ENCODE measurements at regions not wholly inside any gene's neighbourhood (a gene's known extent, or its start where the extent isn't known, plus 50 kb on each side); places are given as distances from the start of the nearest gene placed in this dataset.
"Not testable (repeated sequence)": the region's sequence is repeated elsewhere in the genome, so short reads cannot be mapped to it uniquely, and the experiment has no call there.

DNA sequence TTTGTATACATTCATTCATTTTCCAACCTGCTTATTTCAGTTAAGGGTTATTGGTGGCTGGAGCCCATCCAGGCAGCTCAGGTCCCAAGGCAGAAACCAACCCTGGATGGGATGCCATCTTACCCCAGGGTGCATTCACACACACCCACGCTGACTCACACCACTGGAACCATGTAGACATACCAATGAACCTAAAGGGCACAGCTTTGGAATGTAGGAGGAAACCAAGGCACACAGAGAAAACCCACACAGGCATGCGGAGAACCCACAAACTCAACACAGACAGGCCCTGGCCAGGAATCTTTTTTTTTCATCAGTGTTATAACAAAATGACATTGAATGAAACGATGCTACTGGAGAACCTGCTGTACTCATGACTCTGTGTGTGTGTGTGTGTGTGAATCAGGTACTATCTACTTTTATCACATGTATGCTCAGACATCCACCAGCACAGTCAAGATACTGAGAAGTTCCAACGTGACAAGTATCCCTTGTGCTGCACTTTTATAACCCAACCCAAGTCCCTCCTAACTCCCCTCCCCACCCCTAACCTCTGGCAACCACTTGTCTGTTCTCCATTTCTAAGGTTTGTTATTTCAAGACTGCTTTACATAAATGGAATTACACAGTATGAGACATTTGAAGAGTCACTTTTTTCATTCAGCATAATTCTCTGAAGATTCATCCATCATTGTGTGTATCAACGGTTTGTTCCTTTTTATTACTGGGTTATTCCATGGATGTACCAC, 286.8 kb upstream of the PLD5 start:
- no peak for DNase-seq

DNA sequence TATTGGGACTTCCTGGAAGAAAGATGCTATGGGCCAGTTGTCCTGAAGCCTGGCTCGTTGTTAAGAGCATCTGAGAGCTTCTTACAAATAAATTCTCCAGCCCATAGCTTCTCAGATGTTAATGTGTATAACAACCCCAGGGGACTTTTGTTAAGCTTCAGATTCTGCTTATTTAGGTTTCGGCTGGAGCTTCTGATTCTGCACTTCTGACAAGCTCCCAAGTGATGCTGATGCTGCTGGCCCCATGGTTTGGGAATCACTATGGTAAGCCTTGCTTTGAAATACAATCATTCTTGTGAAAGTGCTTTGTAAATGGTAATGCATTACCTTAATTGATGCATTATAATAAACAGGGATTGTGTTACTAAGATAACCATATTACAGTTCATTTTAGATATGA, 281.8 kb upstream of the PLD5 start:
- DNase-seq: no peak

DNA sequence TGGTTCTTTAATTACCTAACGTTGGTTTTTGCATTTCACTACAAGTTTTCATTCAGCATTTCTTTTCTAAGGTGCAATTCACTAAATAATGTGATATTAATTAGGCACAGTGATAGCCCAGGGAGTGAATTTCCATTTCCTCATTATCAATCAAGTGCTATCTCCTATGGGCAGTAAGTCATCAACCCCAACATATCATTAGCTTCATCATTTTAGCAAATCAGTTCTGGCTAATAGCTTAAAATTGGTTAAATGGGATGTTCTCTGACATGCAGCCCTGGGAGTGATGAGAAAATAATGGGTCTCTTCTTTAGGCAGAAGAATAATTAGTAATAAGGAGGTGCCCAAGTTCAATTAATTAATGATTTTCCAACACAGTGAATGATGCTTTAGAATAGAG, 280.9 kb upstream of the PLD5 start:
- not testable (repeated sequence) for DNase-seq

DNA sequence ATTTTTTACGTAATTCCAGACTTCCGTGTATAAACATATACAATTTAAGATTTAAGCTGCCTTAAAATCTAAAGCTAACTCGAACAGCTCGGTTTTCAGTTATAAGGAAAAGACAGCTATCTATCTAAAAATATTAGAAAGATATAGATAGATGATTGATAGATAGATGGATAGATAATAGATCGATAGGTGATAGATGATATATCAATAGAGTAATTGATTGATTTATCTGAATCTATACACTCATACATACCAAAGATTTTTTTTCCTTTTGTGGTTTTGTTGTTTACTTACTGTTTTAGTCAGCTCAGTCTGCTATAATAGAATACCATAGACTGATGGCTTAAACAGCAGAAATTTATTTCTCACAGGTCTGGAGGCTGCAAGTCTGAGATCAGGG, 278.5 kb upstream of the PLD5 start:
- no peak for DNase-seq

DNA sequence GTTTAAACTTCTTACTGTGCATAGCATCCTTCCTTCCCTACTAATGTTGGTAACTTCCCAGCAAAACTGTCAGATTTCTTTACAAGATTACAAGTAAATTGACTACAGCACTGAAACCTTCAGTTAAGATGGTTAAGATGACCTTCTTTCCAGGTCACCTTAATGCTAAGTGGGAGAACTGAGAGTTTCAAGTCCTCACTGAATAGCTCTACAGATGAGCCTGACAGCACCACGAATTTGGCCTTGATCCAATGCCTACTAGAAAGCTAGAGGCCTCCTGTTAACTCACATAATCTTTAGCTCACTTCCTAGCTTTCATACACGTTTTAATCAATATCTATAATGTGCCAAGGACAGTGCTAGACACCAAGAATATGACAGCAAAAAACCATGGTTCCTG, 276.0 kb upstream of the PLD5 start:
- DNase-seq: no peak

DNA sequence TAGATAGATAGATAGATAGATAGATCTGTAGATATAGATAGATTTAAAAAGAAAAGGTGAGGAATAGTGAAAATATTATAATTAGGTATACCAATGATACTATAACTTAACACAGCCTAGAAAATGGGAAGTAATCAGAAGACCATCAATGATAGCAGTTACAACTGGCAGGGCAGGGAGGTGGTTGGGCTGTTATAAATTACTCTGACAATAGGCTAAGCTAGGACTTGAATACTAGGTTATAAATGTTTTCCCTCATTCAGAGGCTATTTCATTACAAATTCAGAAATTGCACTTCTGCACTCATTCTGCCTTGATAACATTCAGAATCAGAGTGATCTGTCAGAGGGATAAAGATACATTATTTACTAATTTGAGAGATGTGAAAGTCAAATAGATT, 273.4 kb upstream of the PLD5 start:
- DNase-seq: no peak

DNA sequence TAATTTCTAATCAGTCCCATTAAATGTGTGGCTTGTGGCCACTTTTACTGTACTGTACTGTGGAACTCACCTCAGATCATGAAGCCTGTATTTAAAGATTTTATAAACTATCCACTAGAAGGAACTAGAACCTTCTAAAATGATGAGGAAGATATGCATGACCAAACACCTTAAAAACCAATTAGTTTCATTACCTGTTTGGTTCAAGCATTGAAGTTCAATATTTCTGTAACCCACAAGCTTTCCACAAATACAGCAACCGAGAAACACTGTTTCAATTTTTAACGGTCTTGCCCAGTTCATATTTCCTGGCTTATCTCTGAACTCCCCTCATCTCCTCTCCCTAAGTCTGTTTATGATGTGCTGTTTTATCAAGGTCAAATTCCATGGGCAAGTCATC, 264.3 kb upstream of the PLD5 start:
- no peak for DNase-seq

DNA sequence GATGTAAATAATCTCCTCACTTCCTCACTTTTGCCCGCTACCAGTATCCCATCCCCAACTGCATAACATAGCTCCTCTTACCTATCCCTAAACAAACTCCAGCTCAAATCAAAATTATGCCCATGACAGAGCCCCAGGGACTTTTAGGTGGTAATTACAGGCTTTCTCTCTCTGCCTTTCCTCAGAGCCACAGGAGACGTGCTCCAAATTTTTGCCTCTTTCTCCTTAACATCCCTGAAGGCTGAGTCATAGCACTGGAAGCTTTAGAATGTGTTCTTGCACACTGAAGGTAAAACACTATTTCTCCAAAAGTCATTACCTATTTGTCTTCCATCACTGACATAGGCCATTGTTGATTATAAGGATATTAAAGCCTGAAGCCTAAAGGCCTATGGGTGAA, 263.5 kb upstream of the PLD5 start:
- no peak for DNase-seq

DNA sequence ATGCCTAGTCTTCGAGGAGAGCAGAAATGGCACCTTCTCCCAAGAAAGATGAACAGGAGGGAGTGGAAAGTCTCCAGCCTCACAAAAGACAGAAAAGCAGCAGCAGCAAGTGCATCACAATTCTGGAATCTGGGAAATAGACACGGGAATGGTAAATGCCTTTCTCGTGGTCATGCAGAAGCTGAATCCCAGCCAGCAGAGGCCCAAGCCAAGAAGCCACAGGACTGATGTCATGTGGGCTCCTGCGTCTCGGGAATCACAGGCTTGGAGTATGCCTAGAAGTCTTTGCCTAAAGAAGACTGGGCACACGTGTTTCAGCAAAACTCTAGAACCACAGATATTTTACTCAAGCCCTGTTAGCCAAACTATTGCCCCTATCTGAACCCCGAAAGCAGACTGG, 260.3 kb upstream of the PLD5 start:
- no peak for DNase-seq

DNA sequence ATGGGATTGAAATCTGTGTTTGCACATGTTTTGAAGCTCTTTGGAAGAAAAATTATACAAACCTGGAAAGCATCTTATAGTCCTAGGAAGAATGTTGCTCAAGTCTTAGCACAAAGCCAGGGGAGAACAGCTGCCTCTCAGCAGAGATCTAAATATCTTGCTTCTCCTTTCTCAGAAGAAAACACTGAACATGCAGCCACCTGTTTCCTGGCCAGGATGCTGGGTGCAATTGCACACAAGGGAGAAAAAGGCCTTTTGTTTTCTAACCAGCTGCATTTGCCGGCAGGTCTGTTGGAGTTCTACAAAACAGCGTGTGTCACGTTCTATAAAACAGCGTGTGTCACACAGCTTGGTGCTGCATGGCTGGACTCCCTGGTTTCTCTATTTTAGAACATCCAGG, 259.6 kb upstream of the PLD5 start:
- no peak for DNase-seq

DNA sequence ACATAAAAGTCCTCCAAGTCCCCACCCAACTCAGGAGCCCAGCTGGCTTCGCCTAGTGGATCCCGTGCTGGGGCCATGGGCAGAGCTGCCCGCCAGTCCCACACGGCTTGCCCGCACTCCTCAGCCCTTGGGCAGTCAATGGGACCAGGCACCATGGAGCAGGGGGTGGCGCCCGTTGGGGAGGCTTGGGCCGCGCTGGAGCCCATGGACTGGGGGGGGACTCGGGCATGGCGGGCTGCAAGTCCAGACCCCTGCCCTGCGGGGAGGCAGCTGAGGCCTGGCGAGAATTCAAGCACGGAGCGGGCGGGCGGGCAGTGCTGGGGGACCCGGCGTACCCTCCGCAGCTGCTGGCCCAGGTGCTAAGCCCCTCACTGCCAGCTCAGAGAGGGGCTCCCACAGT, 249.8 kb upstream of the PLD5 start:
- DNase-seq: no peak

DNA sequence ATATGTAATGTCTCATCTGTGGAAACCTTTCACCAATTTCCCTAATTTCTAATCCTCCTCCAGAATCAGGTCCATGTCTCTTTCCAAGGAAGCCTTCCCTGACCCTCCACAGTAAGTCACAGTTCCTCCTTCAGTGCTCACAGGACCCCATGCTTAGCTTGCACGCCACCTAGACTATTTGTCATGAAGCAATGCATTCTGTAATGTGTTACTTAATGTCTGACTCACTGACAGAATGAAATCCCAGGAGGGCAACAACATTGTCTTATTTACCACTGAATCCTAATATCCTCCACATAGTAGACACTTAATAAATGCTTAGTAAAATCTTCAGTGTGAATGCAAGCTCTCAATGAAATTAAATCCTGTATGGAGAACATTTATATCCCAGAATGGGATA, 245.9 kb upstream of the PLD5 start:
- DNase-seq: no peak

DNA sequence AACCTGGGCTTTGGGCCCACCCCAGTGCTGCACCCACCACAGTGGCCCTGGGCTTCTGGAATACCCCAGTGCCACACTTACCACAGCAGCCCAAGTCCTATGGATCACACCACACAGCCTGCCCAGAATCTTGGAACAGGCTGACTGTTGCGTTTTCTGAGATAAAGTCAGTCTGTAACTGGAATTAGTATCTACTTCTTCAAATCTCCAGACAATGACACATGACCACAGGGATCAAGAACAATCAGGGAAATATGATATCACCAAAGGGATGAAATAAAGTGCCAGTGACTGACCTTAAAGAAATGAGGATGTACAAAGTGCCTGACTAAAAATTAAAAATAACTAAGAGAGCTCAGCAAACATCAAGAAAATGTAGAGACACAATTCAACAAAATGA, 239.7 kb upstream of the PLD5 start:
- no peak for DNase-seq

DNA sequence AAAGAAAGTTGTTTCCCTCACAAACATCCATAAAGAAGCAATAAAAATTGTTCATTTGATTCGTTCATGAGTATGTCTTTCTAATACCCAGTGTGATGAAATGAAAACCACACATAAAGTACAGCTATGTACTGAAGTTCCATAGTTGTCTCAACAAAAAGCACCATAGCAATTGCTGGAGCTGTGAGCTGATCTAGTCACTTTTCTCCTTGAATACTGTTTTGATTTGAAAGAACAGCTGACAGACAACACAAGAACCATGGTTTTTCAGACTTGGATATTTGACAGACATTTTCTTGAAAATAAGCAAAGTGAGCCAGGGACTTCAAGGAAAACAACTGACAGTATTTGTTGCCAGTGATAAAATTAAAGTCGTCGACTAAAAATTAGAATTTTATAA, 237.1 kb upstream of the PLD5 start:
- DNase-seq: no peak

DNA sequence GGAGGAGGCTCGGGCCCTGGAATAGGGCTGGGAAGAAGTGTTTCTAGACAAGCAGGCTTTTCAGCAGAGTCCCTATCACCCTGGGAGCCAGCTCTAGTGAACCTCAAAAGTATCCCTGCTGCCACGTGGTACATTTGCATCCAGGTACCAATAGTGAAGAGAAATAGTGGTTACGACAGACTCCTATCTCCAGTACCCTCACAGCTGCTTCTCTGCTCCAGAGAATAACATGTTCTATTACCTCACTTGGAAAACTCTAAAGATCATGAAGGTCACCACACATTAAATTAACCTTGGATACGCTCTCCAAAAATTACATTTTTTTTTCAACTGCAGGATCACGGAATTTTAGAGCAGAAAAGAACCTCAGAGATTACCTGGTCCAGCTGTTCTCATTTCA, 230.4 kb upstream of the PLD5 start:
- DNase-seq: no peak

DNA sequence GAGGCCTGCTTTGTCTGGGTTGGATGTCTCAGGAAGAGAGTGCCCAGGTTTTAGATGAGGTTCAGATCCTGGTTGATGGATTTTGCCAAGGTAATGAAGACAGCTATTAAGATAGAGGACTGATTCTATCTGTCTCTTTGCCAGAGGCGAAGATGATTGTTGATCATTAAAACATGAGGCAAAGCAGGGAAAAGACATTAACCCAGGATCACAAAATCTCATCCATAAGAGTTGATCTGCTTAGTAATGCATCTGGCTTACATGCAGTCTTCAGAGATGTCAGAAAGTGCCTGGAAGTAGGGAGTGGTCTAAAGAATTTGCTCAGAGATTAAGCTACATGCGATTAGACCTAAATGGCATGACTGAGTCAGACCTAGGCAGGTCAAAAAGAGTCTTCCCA, 229.6 kb upstream of the PLD5 start:
- DNase-seq: no peak

DNA sequence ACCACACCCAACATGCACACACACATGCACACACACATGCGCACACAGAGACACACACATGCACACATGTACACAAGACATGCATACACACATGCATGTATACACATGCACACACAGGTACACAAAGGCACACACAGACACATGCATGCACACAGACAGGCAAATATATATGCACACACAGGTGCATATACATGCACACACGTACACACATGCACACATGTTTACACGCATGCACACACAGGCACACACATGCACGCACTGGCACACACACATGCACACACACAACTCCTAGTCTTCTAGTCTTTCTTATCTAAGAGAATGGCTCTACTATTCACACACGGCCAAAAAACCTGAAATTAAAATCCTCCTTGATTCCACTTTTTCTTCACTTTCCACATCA, 222.7 kb upstream of the PLD5 start:
- no peak for DNase-seq

DNA sequence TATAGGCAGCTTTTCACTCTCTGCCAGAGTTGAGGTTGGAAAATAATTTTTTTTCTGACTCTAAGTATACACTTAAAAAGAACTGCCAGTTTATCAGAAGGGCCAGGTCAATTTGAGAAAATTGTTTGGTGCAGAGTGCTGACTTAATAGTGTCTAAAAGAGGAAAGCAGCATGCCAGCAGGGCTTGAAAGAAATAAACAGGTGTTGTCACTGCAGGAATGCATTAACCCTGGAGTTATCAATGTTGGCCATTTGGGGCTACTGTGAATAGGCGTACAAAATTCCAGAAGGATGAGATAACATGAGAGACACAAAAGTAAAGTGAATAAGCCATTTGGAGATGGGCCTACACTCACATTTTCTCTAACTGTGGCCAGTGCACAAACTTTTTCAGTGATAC, 220.6 kb upstream of the PLD5 start:
- no peak for DNase-seq

DNA sequence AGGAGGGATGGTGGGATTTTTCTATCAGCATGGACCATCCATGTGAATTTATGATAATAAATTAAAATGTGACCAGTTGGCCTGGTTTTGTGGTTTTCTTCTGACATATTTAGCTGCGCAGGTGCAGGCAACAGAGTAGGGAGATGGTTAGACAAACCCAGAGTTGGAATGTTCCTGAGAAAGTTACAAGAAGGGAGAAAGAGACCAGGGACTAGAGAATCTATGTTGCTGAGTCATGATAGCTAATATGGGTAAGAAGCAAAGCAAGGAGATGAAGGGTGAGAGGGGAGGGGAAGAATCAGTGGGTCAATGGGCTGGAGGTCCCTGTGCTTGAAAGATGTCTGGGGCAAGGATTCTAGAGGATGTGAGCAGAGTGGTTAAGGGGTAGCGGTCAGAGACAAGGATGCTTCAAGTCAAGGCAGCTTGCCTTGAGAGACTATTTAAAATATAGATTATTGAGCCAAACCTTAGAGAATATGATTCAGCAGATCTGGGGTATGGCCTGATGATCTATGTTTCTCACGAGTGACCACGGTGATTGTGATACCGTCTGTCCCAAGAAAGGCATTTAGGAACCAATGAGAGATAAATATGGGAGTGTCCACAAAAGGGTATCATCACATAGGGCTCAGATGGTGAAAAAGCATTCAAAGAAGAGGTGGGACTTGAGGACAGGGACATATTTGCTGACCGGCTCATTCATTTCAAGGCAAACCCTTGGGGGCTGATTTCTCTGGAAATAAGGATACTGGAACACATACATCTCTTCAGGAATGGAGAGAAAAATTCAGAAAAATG, 219.7 kb upstream of the PLD5 start:
- DNase-seq: no peak

DNA sequence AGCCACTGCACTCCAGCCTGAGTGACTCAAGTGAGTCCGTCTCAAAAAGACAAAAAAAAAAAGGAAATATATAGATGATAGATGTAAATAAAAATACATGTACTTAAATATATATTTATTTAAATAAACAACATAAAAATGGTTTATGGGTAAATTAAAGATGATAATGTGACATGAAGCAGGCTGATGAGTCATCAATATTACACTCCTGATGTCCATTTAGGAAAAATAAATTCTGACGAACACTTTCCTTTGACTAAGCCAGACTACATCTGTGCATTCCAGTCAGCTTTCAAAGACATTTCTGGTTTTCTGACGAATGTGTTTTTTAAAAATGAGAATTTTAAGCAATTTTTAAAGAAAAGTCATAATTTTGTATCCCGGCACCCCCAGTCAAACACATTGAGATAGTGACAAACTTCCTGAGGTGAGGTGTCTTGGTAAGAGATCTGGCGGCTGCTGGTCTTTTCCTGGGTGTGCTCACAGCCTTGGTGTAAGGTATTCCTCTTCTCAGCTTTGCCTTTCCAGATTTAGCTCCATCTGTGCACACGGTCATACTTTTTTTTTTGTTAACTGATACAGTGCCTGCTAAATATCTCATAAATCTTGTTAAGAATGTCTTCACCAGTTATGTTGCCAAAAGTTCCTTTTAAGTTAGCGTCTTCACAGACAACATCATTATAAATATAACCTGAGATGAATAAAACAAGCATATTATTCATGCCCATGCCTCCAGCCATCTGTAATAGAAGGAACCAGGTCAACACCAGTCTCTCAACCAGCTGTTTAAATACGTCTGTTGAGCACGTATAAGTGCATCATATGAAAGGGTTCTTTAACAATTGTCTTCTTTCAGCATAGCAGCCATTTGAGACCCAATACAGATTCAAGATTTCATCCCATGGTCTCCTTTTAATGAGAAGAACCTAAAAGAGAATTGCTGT, 214.5 kb upstream of the PLD5 start:
- no peak for DNase-seq

DNA sequence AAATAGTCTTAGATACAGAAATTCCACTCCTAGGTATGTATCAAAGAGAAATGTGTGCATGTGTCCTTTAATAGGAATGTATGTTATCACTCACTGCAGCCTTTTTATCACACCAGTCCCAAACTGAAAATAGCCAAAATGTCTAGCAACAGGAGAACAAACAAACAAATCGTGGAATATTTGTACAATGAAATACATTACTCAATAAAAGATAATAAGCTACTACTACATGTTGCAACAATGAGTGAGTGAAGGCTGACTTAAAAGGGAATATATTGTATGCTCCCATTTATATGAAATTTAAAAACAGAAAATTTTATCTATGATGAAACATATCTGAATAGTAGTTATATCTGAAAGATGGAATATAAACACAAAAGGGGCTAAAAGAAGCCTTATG, 212.1 kb upstream of the PLD5 start:
- no peak for DNase-seq

DNA sequence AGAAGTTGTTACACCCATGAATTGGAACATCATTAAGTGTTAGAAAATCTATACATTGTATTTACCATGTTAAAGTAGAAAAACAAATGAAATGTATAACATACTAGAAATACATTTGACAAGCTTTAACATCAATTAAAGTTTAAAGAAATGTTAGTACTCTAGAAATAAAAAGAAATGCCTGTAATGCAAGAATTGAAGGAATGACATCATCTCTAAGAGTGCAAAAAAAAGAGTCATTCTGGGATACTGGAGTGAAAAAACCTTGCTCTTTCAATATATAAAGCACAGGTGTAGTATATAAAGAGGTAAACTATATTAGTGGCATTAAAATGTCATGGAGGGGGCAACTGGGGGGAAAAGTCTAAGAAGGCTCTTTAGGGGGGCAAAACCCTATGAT, 210.8 kb upstream of the PLD5 start:
- DNase-seq: no peak

DNA sequence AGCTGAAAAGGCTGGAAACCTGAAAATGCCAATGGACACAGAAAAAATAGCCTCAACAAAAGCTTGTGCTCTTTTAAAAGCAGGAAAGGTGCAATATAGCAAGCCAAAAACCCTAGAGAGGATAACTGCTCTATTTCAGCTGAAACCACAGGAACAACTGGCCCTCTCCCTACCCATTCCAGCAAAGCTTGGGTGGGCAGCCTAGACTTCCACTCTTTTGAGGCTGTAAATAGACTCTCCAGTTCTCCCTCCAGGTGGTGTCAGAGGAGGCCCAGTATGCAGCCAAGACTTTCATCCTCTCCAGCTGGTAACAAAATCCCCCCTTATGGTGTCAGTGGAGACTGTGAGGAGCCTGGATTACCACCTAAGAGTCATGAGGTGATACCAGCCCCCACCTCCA, 206.9 kb upstream of the PLD5 start:
- DNase-seq: no peak

DNA sequence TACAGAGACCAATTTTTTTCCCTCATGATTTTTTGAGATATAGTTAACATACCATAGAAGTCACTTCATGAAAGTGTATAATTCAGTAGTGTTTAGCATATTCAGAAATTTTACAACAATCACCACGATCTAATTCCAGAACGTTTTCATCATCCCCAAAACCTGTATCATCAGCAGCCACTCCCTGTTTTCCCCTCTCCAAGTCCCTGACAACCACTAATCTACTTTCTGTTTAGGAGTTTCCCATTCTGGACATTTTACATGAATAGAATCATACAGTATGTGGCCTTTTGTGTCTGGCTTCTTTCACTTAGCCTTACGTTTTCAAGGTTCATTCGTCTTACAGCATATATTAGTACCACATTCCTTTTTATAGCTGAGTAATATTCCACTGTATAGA, 204.2 kb upstream of the PLD5 start:
- DNase-seq: no peak
